Astrocyte of the cerebellum (primary cell): ENCODE measurements at regions not wholly inside any gene's neighbourhood (a gene's known extent, or its start where the extent isn't known, plus 50 kb on each side); places are given as distances from the start of the nearest gene placed in this dataset.

Experiments
- DNase-seq: peaks from one replicate; pipeline ENCODE4 v3.0.0-alpha.2; 2011; ENCODE audit warnings: low read depth
- H3K4me3 ChIP-seq: 2 replicates; pipeline ENCODE4 v1.5.1; 2011; ENCODE audit warnings: mild to moderate bottlenecking, low read depth, low read length, moderate library complexity
- in situ Hi-C: cut with HindIII; loops from 2 replicates; pipeline ENCODE4 v1.10.0; 2017; ENCODE audit warnings: low sequenced_read_pairs
- TF ChIP-seq, protein P1 (sequence below): IDR thresholded peaks from 2 replicates; pipeline ENCODE4 v1.5.1; 2012; ENCODE audit warnings: low read length, low read depth, moderate library complexity, mild to moderate bottlenecking; ENCODE audit errors: missing control alignments

DNA sequence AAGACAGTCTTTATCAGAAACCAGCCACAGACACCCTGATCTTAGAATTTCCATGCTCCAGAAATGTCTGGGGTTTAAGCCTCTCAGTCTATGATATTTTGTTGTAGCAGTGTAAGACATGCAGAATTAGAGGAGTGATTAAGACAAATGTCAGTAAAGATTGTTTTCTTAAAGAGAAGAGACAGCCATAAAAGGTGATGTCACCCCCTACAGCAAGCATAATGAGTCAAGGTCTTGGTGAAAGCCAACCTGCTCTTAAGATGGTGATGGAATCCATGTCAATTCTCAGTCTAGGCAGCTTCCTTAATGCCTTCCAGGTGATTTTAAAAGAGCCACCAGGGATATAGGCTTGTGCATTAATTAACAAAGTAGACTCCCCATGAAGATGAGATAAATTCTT, 849.9 kb upstream of the EPHA7 start:
- in situ Hi-C loops, result no loop called here
- DNase-seq, result no peak
- H3K4me3 ChIP-seq, result no peak overlapping the region
- TF ChIP-seq, protein P1, sequence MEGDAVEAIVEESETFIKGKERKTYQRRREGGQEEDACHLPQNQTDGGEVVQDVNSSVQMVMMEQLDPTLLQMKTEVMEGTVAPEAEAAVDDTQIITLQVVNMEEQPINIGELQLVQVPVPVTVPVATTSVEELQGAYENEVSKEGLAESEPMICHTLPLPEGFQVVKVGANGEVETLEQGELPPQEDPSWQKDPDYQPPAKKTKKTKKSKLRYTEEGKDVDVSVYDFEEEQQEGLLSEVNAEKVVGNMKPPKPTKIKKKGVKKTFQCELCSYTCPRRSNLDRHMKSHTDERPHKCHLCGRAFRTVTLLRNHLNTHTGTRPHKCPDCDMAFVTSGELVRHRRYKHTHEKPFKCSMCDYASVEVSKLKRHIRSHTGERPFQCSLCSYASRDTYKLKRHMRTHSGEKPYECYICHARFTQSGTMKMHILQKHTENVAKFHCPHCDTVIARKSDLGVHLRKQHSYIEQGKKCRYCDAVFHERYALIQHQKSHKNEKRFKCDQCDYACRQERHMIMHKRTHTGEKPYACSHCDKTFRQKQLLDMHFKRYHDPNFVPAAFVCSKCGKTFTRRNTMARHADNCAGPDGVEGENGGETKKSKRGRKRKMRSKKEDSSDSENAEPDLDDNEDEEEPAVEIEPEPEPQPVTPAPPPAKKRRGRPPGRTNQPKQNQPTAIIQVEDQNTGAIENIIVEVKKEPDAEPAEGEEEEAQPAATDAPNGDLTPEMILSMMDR, result no peak

DNA sequence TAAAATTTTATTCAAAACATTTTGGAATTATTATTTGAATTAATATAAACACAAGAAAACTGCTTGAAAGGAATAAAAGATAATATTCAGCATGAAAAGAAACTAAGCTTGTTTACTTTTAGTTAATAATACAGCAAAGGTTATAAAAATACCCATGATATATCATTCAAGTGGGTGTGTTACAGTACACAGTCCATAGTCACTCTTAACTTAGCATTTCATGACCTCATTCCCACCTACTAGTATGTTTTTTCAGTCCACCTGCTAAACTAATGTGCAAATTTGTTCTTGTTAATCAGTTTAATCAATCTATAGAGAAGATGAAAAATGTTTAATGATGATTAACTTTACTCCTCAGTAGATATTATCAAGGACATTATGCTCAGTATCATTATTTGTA, 841.4 kb upstream of the EPHA7 start:
- TF ChIP-seq, protein P1, result no peak
- no peak overlapping the region for H3K4me3 ChIP-seq
- DNase-seq, result no peak
- in situ Hi-C loops, result no loop called here

DNA sequence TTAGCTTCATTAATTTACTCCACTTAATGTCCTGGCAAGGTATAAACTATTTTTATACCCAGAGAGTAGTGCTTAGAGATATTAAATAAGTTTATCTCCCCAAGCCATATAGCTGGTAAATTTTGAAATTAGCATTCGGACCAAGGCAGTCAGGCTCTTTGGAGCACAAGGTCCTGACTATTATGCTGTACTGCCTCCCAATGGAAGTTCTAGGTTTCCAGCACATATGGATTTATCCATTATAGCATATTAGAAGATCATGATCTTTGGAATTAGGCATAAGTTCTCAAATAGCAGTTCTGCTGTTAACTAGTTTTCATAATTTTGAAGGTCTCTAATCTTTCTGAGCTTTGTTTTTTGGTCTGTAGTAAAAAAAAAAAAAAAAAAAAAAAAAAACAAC, 835.3 kb upstream of the EPHA7 start:
- in situ Hi-C loops, result no loop called here
- H3K4me3 ChIP-seq, result no peak overlapping the region
- DNase-seq, result peak; percentile 0
- TF ChIP-seq, protein P1, result peak; percentile 33

DNA sequence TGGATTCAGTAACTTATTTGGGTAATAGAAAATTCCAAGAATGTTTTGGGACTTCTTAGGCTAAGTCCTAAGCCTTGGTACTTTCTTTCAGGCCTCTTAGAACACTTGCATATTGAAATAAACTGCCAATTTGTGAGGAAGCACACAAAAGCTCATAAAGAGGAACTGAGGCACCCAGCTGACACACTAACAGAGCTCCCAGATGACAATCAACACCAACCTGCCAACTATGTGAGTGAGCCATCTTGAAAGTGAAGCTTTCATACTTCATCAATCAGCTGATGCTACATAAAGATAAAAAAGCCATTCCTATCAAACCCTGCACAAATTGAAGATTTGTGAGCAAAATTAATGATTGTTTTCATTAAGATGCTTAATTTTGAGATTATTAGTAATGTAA, 832.5 kb upstream of the EPHA7 start:
- no peak overlapping the region for H3K4me3 ChIP-seq
- in situ Hi-C loops, result no loop called here
- TF ChIP-seq, protein P1, result no peak
- no peak for DNase-seq

DNA sequence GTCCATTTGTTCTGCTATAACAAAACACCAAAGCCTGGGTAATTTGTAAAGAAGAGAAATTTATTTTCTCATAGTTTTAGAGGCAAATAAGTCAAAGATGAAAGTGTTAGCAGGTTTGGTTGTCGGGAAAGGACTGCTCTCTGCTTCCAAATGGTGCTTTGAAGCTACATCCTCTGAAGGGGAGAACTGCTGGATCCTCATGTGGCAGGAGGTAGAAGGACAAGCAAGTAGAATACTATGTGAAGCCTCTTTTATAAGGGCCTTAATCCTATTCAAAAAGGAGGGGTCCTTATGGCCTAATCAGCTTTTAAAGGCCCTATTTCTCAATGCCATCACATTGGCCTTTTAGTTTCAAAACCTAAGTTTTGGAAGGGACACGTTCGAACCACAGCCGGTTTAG, 826.0 kb upstream of the EPHA7 start:
- TF ChIP-seq, protein P1, result no peak
- in situ Hi-C loops, result no loop called here
- H3K4me3 ChIP-seq, result no peak overlapping the region
- DNase-seq, result no peak

DNA sequence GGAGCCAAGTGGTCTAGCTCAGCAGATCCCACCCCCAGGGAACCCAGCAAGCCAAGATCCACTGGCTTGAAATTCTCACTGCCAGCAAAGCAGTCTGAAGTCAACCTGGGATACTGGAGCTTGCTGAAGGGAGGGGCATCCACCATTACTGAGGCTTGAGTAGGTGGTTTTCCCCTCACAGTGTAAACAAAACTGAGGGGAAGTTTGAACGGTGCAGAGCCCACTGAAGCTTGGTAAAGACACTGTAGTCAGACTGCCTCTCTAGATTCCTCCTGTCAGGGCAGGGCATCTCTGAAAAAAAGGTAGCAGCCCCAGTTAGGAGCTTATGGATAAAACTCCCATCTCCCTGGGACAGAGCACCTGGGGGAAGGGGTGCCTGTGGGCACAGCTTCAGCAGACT, 819.5 kb upstream of the EPHA7 start:
- DNase-seq, result no peak
- in situ Hi-C loops, result no loop called here
- H3K4me3 ChIP-seq, result no peak overlapping the region
- TF ChIP-seq, protein P1, result no peak

DNA sequence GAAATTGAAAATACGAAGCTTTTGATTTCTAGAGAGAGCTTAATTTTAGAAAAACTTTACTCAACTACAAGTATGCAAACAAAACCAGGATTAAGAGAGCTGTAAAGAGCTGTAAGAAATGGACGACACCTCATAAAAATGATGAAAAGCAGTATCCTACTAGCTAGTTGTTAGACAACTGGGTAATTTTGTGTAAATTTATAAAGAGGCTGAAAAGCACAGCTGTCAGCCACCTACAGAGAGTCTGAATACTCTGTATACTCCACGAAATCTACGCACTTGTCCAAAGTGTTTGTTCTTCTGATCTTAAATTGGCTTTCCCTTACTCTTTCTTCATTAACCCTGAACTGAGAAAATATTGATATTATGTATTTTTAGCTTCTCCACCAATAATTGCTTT, 808.4 kb upstream of the EPHA7 start:
- TF ChIP-seq, protein P1, result no peak
- no peak overlapping the region for H3K4me3 ChIP-seq
- no peak for DNase-seq
- in situ Hi-C loops, result no loop called here
